Lung (tissue), 11 donors: ENCODE measurements at regions not wholly inside any gene's neighbourhood (a gene's known extent, or its start where the extent isn't known, plus 50 kb on each side); places are given as distances from the start of the nearest gene placed in this dataset.
"Not testable (repeated sequence)": the region's sequence is repeated elsewhere in the genome, so short reads cannot be mapped to it uniquely, and the experiment has no call there.

Experiments
- ATAC-seq: fragments of 200-7000 bp; cut with Tn5 transposase; one replicate; pipeline ENCODE4 v1.9.1; 2020; ENCODE audit warnings: moderate number of reproducible peaks; ENCODE audit not compliant: insufficient read depth, low FRiP score
- DNase-seq, 3 donors: peaks; one replicate each; pipeline ENCODE4 v3.0.0-alpha.2; 2013 to 2017
- H3K27ac ChIP-seq, 2 donors: one replicate each; pipeline ENCODE4 v1.5.1; 2013; ENCODE audit warnings: mild to moderate bottlenecking in 2 of 2, moderate library complexity in 2 of 2, control low read depth in 1 of 2, inconsistent platforms in 1 of 2, low read depth in 1 of 2, low read length in 1 of 2
- H3K27me3 ChIP-seq, 3 donors: one replicate each; pipeline ENCODE4 v1.5.1; 2013; ENCODE audit warnings: low read length in 2 of 3; ENCODE audit not compliant: control insufficient read depth in 3 of 3, insufficient read depth in 3 of 3
- H3K36me3 ChIP-seq, 4 donors: one replicate each; pipeline ENCODE4 v1.5.1; 2013; ENCODE audit warnings: low read length in 4 of 4, mild to moderate bottlenecking in 1 of 4, moderate library complexity in 1 of 4; ENCODE audit not compliant: control insufficient read depth in 4 of 4, insufficient read depth in 4 of 4
- H3K4me1 ChIP-seq, 5 donors: one replicate each; pipeline ENCODE4 v1.5.1; 2013; ENCODE audit warnings: low read length in 5 of 5, mild to moderate bottlenecking in 2 of 5, moderate library complexity in 1 of 5; ENCODE audit not compliant: control insufficient read depth in 5 of 5, insufficient read depth in 5 of 5
- H3K4me3 ChIP-seq: one replicate; pipeline ENCODE4 v1.5.1; 2013; ENCODE audit warnings: mild to moderate bottlenecking, control low read depth, moderate library complexity
- H3K9ac ChIP-seq, 2 donors: one replicate each; pipeline ENCODE4 v1.5.1; 2013; ENCODE audit warnings: low read length in 2 of 2, control low read depth in 1 of 2; ENCODE audit not compliant: insufficient read depth in 1 of 2
- H3K9me3 ChIP-seq, 4 donors: one replicate each; pipeline ENCODE4 v1.5.1; 2013; ENCODE audit warnings: low read length in 3 of 4, mild to moderate bottlenecking in 1 of 4, moderate library complexity in 1 of 4; ENCODE audit not compliant: control insufficient read depth in 4 of 4, insufficient read depth in 3 of 4
- WGBS, 2 donors: extraction: QIAGEN DNeasy Blood & Tissue Kit; methylation state at CpG; one replicate each; pipeline ENCODE4 v1.1.7; 2013; 5-methylcytosine and 5-hydroxymethylcytosine counted together
- TF ChIP-seq, protein P1 (sequence below): IDR thresholded peaks from 2 replicates; pipeline ENCODE4 v1.5.1; 2012; ENCODE audit warnings: mild to moderate bottlenecking; ENCODE audit errors: control extremely low read depth, extremely low read depth
- donor health status: control.
- donor health status: control.
- donor health status: Bipolar disorder and iron deficiency.
- donor health status: healthy.
- donor health status: DM: yes; HTN: yes; CAD: no.

DNA sequence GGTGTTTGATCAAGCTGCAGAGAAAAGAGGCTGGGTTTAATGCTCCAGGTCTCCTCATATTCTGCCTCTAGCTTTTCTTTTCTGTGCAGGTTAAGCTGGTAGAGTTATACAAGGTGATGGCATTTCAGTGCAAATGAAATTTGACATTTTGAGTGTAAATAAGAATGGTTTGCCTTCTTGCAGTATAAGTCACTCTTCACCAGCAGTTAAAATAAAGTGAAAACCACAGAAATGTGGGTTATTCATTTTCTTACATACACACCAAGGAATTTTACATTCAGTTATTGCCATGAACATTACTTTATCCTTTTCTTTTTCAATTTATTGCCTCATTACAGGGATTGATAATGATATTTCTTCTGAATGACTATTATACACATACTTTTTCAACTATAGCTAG is 337.5 kb upstream of the PCSK5 start:
- ATAC-seq (no peak), DNase-seq (no peak)
- Histone ChIP-seq H3K9ac (no peak overlapping the region), H3K27me3 (no peaks in the 10 kb centered on the region), H3K27ac (no peak overlapping the region), H3K36me3 (no peaks in the 10 kb centered on the region), H3K4me3 (no peak overlapping the region), H3K4me1 (no peaks in the 10 kb centered on the region), H3K9me3 (no peaks in the 10 kb centered on the region)
- TF ChIP-seq, protein P1, sequence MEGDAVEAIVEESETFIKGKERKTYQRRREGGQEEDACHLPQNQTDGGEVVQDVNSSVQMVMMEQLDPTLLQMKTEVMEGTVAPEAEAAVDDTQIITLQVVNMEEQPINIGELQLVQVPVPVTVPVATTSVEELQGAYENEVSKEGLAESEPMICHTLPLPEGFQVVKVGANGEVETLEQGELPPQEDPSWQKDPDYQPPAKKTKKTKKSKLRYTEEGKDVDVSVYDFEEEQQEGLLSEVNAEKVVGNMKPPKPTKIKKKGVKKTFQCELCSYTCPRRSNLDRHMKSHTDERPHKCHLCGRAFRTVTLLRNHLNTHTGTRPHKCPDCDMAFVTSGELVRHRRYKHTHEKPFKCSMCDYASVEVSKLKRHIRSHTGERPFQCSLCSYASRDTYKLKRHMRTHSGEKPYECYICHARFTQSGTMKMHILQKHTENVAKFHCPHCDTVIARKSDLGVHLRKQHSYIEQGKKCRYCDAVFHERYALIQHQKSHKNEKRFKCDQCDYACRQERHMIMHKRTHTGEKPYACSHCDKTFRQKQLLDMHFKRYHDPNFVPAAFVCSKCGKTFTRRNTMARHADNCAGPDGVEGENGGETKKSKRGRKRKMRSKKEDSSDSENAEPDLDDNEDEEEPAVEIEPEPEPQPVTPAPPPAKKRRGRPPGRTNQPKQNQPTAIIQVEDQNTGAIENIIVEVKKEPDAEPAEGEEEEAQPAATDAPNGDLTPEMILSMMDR, result no peak

DNA sequence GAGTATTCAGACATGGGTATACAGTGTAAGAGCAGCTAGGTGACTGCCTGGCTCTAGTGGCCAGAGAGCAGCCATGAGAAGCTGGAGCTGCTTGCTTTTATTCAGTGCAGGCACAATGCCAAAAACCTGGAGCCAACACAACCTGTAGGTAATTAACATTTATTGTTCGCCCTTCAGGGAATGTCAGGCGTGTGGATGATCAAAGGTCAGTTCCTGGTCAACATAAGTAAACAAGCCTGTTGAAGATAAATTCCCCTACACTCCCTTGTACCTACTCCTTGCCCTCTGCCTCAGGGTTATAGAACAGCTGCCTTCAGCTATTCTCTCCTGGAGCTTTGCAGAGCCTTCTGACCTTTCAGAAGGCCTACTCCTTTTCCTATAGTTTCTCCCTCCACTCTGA is 323.7 kb upstream of the PCSK5 start:
- not testable (repeated sequence) for H3K27me3 ChIP-seq, DNase-seq, ATAC-seq, H3K4me3 ChIP-seq, H3K4me1 ChIP-seq, H3K9ac ChIP-seq, H3K9me3 ChIP-seq, H3K36me3 ChIP-seq, H3K27ac ChIP-seq
- 55 to 60% methylated on average over 2 of the region's 2 CpGs for whole genome bisulfite sequencing, 2 donors

DNA sequence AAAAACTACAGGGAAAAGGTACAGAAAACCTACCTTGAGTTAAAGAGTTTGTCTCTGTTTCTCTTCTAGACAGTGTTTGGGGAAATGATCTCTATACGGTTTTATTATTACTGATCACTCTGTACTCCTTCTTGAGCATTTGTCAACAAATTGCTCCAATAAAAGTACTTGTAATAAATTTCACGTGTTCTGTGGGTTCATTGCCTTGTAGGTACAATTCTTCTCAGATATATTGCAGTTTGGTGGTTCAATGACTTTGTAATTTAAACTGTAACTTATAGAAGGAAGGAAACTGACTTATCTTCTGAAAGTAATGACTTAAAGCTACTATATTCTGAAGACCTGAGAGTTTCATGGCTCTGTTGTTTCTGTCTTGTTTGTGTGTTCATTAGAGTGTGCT is 319.9 kb upstream of the PCSK5 start:
- Histone ChIP-seq H3K4me1 (no peaks in the 10 kb centered on the region), H3K27me3 (no peaks in the 10 kb centered on the region), H3K27ac (no peak overlapping the region), H3K9ac (no peak overlapping the region), H3K36me3 (no peaks in the 10 kb centered on the region), H3K4me3 (no peak overlapping the region), H3K9me3 (peaks cover 0 to 2% (median under 1%) of the 10 kb centered on the region in 4 donors)
- TF ChIP-seq, protein P1, result no peak
- ATAC-seq (no peak), DNase-seq (no peak)
- WGBS, 2 donors, result 67 to 79% methylated on average over 2 of the region's 2 CpGs

DNA sequence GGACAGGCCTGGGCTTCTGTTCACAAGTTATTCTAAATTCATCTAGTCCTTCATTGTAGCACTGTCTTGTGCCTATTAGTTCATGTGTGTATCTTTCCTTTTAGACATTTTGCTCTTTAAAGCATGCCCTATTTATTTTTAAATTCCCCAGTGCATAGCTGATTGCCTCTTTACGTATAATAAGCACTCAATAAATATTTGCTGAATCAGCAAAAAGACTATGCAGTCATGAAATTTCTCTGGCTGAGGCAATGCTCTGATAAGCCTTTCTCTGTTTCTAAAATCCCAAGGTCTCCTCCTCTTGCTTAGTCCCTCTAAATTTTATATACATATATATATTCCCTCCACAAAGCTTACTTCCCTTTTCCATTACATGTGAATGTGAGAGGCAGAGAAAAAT is 315.9 kb upstream of the PCSK5 start:
- no peak overlapping the region for H3K4me3 ChIP-seq
- H3K4me1 ChIP-seq, result no peaks in the 10 kb centered on the region
- no peaks in the 10 kb centered on the region for H3K36me3 ChIP-seq
- H3K27me3 ChIP-seq, result peaks cover 0 to 3% (median 0%) of the 10 kb centered on the region in 3 donors
- no peak overlapping the region for H3K9ac ChIP-seq
- peaks cover 0 to 2% (median 0%) of the 10 kb centered on the region in 4 donors for H3K9me3 ChIP-seq
- WGBS, 2 donors, result 74 to 83% methylated on average over 1 of the region's 1 CpG
- ATAC-seq (no peak), DNase-seq (no peak)
- TF ChIP-seq, protein P1, result no peak
- H3K27ac ChIP-seq, result no peak overlapping the region
